HG03095 (cell line): ENCODE measurements at regions not wholly inside any gene's neighbourhood (a gene's known extent, or its start where the extent isn't known, plus 50 kb on each side); places are given as distances from the start of the nearest gene placed in this dataset.
"Not testable (repeated sequence)": the region's sequence is repeated elsewhere in the genome, so short reads cannot be mapped to it uniquely, and the experiment has no call there.

ENCODE experiments used
- ATAC-seq: cut with Tn5 transposase; IDR thresholded peaks from one replicate; pipeline ENCODE4 v1.9.1; 2021; ENCODE audit warnings: moderate library complexity; ENCODE audit not compliant: unreplicated experiment

DNA sequence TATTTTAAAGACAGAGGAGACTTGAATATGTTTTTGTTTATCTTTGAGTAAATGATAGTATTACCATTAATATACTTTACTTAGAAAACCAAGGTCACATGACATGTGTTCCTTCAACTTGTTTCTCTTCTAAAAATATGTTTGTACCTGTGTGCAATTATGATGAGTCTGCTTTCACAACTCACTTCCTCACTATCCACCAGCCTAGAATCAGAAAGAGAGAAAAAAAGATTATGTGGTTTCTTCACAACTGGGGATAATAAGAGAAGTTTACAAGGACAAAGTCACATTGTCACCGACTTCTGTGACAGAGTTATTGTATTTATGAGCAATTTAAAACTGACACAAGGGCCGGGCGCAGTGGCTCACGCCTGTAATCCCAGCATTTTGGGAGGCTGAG, 1112.1 kb downstream of the RPA4 start:
- no peak for ATAC-seq

GRCh38 chrX:98028691-98029090, 1145.0 kb downstream of the RPA4 start:
- no peak for ATAC-seq

DNA sequence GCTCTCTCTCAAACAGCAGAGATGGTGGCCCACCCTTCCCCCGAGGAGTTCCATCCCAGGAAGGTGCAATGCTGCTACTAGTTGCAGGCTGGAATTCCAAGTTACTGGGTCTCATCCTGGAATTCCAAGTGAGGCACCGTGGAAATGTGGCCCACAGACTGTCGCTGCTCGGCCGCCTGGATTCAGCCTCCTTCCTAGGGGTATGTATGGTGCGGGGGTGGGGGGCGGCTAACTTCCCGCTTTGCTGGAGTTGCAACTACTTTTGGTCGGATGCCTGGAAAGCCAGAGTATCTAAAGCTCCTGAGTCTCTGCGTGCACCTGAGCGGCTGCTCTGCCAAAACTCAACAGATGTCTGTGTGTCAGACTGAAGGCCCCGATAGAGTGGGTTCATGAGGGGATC, 1146.2 kb downstream of the RPA4 start:
- no peak for ATAC-seq

DNA sequence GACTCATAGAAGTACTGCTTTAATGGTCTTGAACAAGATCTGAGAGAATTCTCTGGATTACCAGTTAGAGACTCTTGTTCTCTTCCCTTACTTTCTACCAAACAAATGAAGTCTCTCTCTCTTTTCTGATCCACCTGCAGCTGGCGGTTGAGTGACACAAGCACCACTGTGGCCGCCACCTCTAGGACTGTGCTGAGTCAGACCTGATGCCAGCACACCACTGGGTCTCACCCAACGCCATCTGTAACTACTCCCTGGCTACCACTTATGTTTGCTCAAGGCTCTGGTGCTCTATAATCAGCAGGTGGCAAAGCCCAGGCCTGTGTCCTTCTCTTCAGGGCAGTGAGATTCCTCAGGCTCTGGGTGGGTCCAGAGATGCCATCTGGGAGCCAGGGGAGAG, 1173.5 kb downstream of the RPA4 start:
- ATAC-seq = no peak

DNA sequence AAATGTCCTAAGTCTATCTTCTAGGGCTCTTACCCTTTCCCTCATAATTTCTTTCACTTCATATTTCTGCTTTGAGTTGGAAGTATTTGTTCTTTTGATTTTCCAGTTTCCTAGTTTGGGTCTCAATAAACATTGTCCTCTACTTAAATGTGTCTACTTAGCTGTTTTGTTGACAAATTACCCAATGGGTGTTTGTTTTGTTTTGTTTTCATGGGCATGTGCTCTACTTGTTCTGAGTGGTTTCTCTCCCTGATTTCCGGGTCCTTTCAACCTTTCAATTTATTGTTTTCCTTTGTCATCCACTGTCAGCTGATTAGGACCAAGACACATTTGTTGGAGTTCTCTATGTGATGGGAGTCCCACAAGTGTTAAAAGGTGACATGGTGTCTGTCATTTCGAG, 1181.4 kb downstream of the RPA4 start:
- ATAC-seq = no peak

- no peak for ATAC-seq
Measured at GRCh38 chrX:98067611-98068010, 1183.9 kb downstream of the RPA4 start.

GRCh38 chrX:98068024-98068580, 1184.4 kb downstream of the RPA4 start:
- ATAC-seq = no peak

GRCh38 chrX:98071331-98071730, 1187.6 kb downstream of the RPA4 start:
- ATAC-seq = no peak

- ATAC-seq = no peak
Measured at GRCh38 chrX:98077440-98077839, 1193.7 kb downstream of the RPA4 start.

DNA sequence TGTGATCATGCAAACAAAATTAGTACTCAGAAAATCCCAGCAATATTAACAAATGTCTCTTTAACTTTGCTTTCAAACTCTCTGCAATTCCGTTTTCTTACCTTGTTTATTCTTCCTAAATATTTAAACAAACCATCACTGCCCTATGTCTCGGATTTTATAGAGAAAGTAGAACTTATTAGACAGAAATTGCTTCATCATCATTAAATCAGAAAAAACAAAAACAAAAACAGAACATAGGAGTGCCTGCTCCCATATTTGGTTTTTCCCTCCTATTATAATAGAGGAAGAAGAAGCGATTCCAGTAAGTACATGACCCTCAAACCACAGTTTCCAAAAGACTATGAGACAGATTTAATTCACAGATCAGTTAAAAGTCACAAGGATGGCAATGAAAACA, 1228.0 kb downstream of the RPA4 start:
- no peak for ATAC-seq

DNA sequence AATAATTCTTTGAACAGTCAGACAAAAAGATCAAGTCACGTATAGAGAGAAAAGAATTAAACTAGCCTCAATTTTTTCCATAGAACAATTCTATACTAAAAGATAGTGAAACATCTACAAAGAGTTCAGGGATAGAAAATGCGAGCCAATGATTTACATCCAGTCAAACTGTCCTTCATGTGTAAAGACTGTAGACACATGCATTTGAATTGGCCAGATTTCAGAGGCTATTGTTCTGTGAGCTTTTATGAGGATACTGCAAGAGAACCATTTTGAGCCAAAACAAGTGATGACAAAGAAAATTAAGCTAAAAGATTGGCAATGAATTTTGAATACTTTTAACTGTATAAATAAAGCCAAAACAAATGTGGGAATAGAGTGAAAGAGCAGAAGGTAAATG, 1230.3 kb downstream of the RPA4 start:
- ATAC-seq = no peak

DNA sequence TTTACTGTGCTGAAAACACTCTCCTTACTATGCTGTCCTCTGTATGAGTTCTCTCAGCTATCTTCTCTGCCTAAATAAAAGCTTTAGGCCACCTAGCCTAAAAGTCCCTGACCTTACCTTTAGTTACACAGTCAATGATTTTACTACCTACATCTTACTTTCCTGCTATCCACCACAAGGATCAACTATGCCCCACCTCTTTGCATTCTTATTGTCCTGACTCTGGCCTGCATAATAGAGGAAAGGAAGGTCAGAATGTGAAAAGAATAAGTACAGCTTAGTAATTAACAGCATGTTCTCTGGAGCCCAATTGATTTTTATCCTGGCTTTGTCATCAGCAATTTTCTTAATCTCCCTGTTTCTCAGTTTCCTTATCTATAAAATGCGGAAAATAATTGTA, 1257.8 kb downstream of the RPA4 start:
- no peak for ATAC-seq

DNA sequence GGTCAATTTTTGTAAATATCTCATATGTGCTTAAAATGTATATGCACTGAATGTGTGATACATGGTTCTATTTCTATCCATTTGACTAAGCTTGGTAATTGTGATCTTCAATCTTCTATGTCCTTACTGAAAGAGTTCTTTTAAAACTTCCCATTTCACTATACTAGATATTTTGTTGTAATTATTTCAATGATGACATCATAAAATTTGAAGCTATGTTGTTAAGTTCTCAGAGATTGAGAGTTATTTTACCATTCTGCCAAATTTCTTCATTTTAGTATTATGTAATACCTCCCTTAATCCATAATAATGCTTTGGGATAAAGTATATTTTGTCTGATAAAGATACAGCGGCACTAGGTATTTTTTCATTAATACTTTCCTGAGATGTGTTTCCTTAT, 1307.3 kb downstream of the RPA4 start:
- ATAC-seq = no peak

DNA sequence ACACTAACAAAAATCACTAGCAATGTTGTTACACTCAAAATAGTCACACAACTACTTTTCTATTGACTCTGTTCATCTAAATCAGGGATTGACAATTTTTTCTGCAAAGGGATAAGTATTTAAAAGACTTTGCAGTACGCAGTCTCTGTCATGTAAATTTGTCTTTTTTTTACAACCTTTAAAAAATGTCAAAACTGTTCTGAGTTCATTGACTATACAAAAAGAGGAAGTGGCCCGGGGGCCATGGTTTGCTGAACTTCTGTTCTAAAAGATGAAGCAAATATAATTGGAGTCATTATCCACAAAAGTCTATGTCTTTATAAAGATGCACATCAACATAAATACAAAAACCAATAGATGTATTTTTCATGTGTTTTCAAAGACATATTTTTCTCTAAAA, 1310.3 kb downstream of the RPA4 start:
- ATAC-seq = no peak

DNA sequence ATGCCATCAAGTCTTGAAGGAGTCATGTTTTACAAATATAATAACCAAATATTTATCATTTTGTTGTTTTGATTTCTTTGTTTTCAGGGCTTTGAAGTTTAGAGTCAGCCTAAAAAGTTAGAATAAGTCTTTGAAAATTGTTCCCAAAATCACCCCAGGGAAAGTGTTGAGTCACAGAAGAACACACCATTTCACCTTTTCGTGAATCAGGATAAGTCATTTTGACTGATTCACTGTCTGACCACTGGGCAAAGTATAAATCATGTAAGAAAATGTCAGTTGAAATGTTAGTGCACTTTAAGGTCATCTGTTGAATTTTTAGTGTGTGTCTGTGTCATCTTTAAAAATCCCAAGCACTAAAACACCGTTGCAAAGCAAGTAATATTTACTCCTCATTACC, 1320.1 kb downstream of the RPA4 start:
- ATAC-seq = no peak

DNA sequence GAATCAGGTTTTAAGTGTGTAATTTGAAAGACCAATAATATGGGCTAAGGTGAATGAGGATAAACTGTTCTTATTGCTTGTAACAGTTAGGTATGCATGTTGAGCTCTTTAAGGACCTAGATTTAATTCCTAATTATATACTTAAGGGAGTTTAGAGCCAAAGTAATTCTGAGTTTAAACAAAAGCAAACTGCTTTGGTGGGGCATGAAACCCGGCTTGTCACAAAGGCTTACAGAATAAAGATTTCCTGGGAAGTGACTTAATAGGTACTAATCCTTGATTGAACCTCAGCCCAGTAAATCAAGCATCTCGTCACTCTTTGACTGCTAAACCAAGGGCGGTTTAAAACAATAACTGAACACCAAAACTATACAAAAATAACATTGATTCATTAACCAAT, 1324.2 kb downstream of the RPA4 start:
- ATAC-seq = no peak

DNA sequence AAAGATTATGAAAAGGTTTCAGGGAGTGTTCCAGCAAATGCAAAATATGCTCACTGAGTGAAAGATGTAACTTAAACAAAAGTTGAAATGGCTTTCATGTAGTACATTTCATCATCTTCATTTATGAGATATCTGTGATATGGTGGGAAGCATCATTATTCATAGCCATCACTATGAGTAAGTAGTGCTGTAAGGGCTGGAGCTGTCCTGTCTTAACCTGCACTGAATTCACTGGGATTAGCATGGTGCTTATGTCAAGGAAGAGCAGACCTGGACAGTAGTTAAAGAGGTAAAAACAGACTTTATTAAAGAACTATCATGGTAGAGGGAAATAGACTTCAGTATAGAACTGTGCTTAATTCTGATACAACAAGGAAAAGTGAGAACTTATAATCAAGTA, 1347.3 kb downstream of the RPA4 start:
- ATAC-seq = no peak

GRCh38 chrX:98240061-98240460, 1356.4 kb downstream of the RPA4 start:
- not testable (repeated sequence) for ATAC-seq

DNA sequence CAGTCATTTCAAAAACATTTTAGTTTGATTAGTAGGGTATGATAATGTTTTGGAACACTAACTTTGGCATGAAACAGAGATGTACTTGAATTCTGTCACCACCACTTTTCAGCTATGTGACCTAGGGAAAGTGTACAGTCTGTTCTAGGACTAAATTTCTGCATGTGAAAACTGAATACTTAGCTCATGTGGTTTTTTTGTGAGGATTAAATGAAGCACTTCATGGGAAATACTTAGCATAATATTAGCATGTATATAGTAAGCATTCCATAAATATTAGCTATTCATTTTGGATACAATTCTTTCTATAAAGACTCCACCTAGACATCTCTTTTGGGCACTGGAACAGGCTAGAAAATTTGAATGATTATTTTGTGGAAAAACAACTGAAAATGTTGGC, 1379.4 kb downstream of the RPA4 start:
- no peak for ATAC-seq

- ATAC-seq = no peak
Measured at GRCh38 chrX:98289726-98290125, 1406.0 kb downstream of the RPA4 start.

GRCh38 chrX:98294310-98294709, 1410.6 kb downstream of the RPA4 start:
- ATAC-seq = no peak

DNA sequence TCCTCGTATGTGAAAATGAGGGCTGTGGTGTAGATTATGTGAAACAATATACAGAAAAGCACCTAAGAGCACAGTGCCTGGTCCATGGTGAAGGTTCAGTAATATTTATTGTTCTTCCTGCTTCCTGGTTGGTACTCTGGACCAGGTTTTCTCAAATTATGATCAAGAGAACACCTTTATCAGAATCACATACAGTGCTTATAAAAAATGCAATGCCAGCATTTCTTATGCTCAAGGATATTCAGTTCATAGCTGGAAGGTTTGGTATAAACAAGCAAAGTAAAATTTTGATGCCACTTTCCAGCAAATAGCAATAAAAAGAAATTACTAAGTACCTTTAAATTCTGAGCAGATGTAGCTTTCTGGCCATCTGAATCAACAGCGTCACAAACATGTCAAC, 1412.4 kb downstream of the RPA4 start:
- no peak for ATAC-seq

DNA sequence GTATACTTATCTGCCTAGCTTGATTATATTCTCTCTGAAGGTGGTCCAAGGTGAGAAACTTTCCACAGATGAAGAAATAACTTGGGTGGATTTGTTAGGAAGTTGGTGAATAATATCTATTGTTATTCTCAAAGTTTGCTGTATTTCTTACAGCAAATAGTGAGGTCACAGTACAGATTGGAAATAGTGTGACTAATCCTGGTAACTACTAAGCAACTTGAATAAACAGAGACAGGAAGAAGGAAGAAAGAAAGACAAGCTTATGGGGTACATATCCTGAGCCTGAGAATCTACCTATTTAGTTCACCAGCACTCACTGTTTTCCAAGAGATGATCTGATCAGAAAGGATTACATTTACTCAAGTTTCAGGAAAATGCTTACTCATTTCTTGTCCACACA, 1416.1 kb downstream of the RPA4 start:
- ATAC-seq = no peak

- ATAC-seq = not testable (repeated sequence)
Measured at GRCh38 chrX:98300536-98300935, 1416.8 kb downstream of the RPA4 start.
